Brain microvascular endothelial cell (primary cell): ENCODE measurements at regions not wholly inside any gene's neighbourhood (a gene's known extent, or its start where the extent isn't known, plus 50 kb on each side); places are given as distances from the start of the nearest gene placed in this dataset.

ENCODE experiments used
- DNase-seq: peaks from one replicate; pipeline ENCODE4 v3.0.0-alpha.2; 2020
- H3K27ac ChIP-seq: fragments of 250-450 bp; sonication (Bioruptor Pico); 2 replicates; pipeline ENCODE4 v1.5.1; 2020; ENCODE audit warnings: mild to moderate bottlenecking, moderate library complexity
- H3K27me3 ChIP-seq: fragments of 250-450 bp; sonication (Bioruptor Pico); replicated peaks from 2 replicates; pipeline ENCODE4 v1.5.1; 2020; ENCODE audit warnings: mild to moderate bottlenecking
- H3K36me3 ChIP-seq: fragments of 250-450 bp; sonication (Bioruptor Pico); replicated peaks from 2 replicates; pipeline ENCODE4 v1.5.1; 2020; ENCODE audit warnings: mild to moderate bottlenecking
- H3K4me3 ChIP-seq: 2 replicates; pipeline ENCODE4 v1.5.1; 2011; ENCODE audit warnings: low read depth, mild to moderate bottlenecking, control low read depth, low read length, moderate library complexity
- in situ Hi-C: cut with HindIII; loops from 2 replicates; pipeline ENCODE4 v1.10.0; 2017; ENCODE audit warnings: low sequenced_read_pairs, low pct_ligation_motif_present
- TF ChIP-seq, protein P1 (sequence below): IDR thresholded peaks from 2 replicates; pipeline ENCODE4 v1.5.1; 2011; ENCODE audit warnings: low read depth, mild to moderate bottlenecking, moderate library complexity, low read length, control low read depth, inconsistent platforms; ENCODE audit errors: missing control alignments

DNA sequence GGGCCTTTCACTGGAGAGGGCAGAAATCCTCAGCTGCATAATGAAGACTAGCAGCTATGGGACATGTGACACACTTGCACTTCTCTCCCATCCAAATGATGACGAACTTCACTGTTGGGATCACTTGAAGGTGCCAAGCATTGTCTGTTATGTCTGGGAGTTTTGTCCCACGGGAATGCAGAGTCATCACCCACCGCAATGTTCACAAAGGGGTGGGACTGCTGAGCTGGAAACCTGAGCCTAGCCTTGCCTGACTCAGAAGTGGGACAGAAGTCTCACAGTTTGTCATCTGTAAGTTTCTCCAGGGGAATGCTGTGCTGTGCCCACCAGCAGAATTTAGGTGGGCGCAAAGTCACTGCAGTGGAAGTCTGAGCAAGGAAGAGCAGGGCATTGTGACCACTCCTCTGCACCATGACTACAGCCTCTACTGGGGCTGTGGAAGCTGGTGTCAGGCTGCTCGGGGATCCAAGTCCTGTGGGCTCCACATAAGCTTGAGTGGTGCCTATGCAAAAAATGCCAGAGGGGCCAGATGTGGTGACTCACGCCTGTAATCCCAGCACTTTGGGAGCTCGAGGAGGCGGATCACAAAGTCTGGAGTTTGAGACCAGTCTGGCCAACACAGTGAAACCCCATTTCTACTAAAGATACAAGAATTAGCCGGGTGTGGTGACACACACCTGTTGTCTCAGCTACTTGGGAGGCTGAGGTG lies 472.0 kb upstream of the CNTNAP2 start:
- in situ Hi-C loops = no loop called here

DNA sequence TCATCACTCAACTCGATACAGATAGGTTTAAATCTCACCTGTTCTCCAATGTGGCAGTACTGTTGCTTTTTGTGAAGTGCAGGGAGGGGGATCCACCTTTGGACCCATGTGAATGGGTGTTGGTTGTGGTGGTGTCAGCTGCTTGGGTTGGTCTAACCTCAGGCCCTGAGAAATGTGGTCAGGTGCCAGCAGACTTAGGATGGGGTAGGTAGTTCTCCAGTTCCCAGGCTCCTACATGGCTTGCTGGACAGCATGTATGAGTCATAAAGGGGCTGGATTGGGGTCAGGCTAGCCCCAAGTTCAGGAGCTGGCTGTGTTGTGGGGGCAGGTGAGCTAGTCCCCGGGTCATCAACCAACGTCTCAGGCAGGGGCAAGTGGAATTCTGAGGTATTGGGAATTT lies 472.6 kb upstream of the CNTNAP2 start:
- no peak for DNase-seq
- Histone ChIP-seq H3K36me3 (no peaks in the 10 kb centered on the region), H3K27ac (no peak overlapping the region), H3K27me3 (no peaks in the 10 kb centered on the region), H3K4me3 (no peak overlapping the region)
- in situ Hi-C loops = no loop called here
- TF ChIP-seq, protein P1, sequence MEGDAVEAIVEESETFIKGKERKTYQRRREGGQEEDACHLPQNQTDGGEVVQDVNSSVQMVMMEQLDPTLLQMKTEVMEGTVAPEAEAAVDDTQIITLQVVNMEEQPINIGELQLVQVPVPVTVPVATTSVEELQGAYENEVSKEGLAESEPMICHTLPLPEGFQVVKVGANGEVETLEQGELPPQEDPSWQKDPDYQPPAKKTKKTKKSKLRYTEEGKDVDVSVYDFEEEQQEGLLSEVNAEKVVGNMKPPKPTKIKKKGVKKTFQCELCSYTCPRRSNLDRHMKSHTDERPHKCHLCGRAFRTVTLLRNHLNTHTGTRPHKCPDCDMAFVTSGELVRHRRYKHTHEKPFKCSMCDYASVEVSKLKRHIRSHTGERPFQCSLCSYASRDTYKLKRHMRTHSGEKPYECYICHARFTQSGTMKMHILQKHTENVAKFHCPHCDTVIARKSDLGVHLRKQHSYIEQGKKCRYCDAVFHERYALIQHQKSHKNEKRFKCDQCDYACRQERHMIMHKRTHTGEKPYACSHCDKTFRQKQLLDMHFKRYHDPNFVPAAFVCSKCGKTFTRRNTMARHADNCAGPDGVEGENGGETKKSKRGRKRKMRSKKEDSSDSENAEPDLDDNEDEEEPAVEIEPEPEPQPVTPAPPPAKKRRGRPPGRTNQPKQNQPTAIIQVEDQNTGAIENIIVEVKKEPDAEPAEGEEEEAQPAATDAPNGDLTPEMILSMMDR = no peak

More for the DNA sequence above, 472.0 kb upstream of the CNTNAP2 start:
- TF ChIP-seq, protein P1 = no peak
- Histone ChIP-seq H3K36me3 (no peaks in the 10 kb centered on the region), H3K27me3 (no peaks in the 10 kb centered on the region), H3K4me3 (no peak overlapping the region), H3K27ac (no peak overlapping the region)
- no peak for DNase-seq

DNA sequence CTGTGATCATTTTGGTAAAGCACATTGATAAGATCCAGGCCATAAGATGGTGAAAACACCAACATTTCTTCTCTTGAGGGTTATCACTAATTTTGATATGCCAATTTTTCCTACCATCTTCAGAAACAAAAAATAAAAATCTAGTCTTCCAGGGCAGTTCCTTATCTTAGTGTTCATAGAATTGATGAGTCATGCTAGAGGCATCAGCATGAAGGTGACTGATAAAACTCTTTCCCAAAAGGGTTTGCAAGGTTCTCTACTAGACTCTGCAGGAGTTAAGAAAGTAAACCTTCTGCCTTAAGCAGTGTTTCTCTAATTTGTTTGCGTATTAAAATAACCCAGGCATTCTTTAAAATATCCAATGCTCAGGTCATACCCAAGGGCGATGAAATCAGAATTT lies 483.1 kb upstream of the CNTNAP2 start:
- in situ Hi-C loops = no loop called here
- DNase-seq = no peak
- Histone ChIP-seq H3K36me3 (no peaks in the 10 kb centered on the region), H3K27ac (no peak overlapping the region), H3K27me3 (no peaks in the 10 kb centered on the region), H3K4me3 (no peak overlapping the region)
- TF ChIP-seq, protein P1 = no peak

DNA sequence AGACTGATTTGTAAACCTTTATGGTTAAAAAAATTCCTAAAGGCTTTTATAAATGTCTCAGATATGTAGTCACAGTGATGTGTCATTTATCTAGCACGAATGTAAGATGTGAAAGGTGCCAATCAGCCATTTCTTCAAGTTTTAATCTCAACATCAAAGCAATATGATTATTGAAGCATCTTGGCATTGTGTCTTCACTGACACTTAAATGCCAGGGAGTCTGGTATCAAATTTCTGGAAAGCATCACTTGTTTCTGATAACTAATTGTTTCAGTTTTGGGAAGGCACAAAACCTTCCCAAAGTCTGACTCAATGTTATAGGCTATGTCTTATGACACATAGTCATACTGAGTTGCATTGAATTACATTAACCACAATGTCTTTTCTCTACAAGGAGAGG lies 492.0 kb upstream of the CNTNAP2 start:
- TF ChIP-seq, protein P1 = no peak
- in situ Hi-C loops = no loop called here
- Histone ChIP-seq H3K27ac (no peak overlapping the region), H3K4me3 (no peak overlapping the region), H3K36me3 (no peaks in the 10 kb centered on the region), H3K27me3 (no peaks in the 10 kb centered on the region)
- no peak for DNase-seq

DNA sequence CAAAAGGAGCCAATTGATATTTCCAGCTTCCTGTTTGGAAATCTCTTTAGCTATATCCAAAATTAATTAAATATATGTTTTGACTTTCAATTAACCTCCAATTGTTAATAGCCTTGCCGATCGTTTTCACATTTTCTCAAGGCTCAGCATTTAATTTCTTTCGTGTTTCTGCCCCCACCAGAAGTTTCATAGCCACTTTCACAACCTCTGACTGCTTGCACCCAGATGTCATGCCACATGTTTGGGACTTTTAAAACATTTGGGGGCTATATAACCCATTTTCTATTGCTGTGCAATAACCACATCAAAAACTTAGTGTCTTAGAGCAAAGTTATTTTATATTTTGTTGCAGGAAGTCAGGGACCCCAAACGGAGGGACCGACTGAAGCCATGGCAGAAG lies 510.6 kb upstream of the CNTNAP2 start:
- in situ Hi-C loops = no loop called here
- no peak for DNase-seq
- TF ChIP-seq, protein P1 = no peak
- no peaks in the 10 kb centered on the region for H3K36me3 ChIP-seq
- no peaks in the 10 kb centered on the region for H3K27me3 ChIP-seq
- no peak overlapping the region for H3K27ac ChIP-seq
- no peak overlapping the region for H3K4me3 ChIP-seq

DNA sequence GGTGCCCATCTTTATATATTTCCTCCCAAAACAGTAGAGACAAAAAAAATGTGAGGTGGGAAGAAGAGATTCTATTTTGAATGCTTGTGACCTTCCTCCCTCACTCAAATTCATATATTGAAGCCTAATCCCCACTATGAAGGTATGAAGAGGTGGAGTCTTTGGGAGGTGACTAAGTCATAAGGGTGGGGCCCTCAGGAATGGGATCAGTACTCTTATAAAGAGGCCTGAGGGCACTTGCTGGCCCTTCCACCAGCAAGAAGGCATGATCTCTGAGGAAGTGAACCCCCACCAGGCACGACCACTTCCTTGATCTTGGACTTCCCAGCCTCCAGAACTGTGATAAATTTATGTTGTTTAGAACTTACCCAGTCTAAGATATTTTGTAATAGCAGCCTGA lies 517.2 kb upstream of the CNTNAP2 start:
- Histone ChIP-seq H3K27ac (no peak overlapping the region), H3K4me3 (no peak overlapping the region), H3K36me3 (no peaks in the 10 kb centered on the region), H3K27me3 (no peaks in the 10 kb centered on the region)
- TF ChIP-seq, protein P1 = no peak
- DNase-seq = no peak
- in situ Hi-C loops = no loop called here
